Fibroblast of lung (primary cell): ENCODE measurements at regions not wholly inside any gene's neighbourhood (a gene's known extent, or its start where the extent isn't known, plus 50 kb on each side); places are given as distances from the start of the nearest gene placed in this dataset.

Experiments
- DNase-seq, 2 donors: peaks; one replicate each; pipeline versions ENCODE4 v3.0.0 to v3.0.0-alpha.2; 2010; ENCODE audit warnings: low read depth in 2 of 2
- H2AFZ ChIP-seq: 2 replicates; pipeline ENCODE4 v1.5.1; 2012; ENCODE audit warnings: low read length, control low read depth, inconsistent platforms
- H3K27ac ChIP-seq: 2 replicates; pipeline ENCODE4 v1.5.1; 2011; ENCODE audit warnings: low read length, control low read depth; ENCODE audit not compliant: insufficient read depth
- H3K27me3 ChIP-seq: 2 replicates; pipeline ENCODE4 v1.5.1; 2011; ENCODE audit warnings: mild to moderate bottlenecking, low read length; ENCODE audit not compliant: control insufficient read depth, insufficient read depth
- H3K36me3 ChIP-seq: 2 replicates; pipeline ENCODE4 v1.5.1; 2011; ENCODE audit warnings: low read length; ENCODE audit not compliant: control insufficient read depth, insufficient read depth
- H3K4me1 ChIP-seq: 2 replicates; pipeline ENCODE4 v1.5.1; 2011; ENCODE audit warnings: low read length; ENCODE audit not compliant: control insufficient read depth, insufficient read depth; ENCODE audit errors: extremely low read depth
- H3K4me2 ChIP-seq: 2 replicates; pipeline ENCODE4 v1.5.1; 2011; ENCODE audit warnings: low read length, control low read depth; ENCODE audit not compliant: insufficient read depth; ENCODE audit errors: extremely low read depth
- H3K4me3 ChIP-seq, 4 experiments: fragments of 200-600 bp in 1 of 4; sonication (generic) in 1 of 4; replicated peaks in 1 of 4; 2 replicates each; pipeline ENCODE4 v1.5.1; 2011 to 2016; ENCODE audit warnings: low read length in 4 of 4, low read depth in 3 of 4, mild to moderate bottlenecking in 3 of 4, control low read depth in 2 of 4, inconsistent platforms in 1 of 4, mixed read lengths in 1 of 4; ENCODE audit not compliant: insufficient read depth in 1 of 4; ENCODE audit errors: control extremely low read depth in 1 of 4
- H3K79me2 ChIP-seq: 2 replicates; pipeline ENCODE4 v1.5.1; 2012; ENCODE audit warnings: mild to moderate bottlenecking, low read length, inconsistent platforms; ENCODE audit not compliant: control insufficient read depth, insufficient read depth
- H3K9ac ChIP-seq: 2 replicates; pipeline ENCODE4 v1.5.1; 2011; ENCODE audit warnings: mild to moderate bottlenecking, low read length, control low read depth; ENCODE audit not compliant: insufficient read depth
- H3K9me3 ChIP-seq: 2 replicates; pipeline ENCODE4 v1.5.1; 2012; ENCODE audit warnings: low read depth, low read length; ENCODE audit not compliant: control insufficient read depth, insufficient read depth
- H4K20me1 ChIP-seq: 2 replicates; pipeline ENCODE4 v1.5.1; 2011; ENCODE audit warnings: low read length; ENCODE audit not compliant: control insufficient read depth, insufficient read depth; ENCODE audit errors: extremely low read depth
- CTCF ChIP-seq, 2 donors: IDR thresholded peaks in 1 of 2; conservative IDR thresholded peaks in 1 of 2; 1 replicate in 1 of 2; 2 replicates in 1 of 2; pipeline ENCODE4 v1.5.1; 2011 to 2012; ENCODE audit warnings: low read length in 2 of 2, control low read depth in 1 of 2, inconsistent platforms in 1 of 2, low read depth in 1 of 2, mild to moderate bottlenecking in 1 of 2
- EZH2 ChIP-seq: IDR thresholded peaks from 2 replicates; pipeline ENCODE4 v1.5.1; 2012; ENCODE audit warnings: low read length, control low read depth, mild to moderate bottlenecking; ENCODE audit errors: missing control alignments

- H3K27me3 ChIP-seq, result no peaks in the 10 kb centered on the region
- H3K4me2 ChIP-seq, result no peak overlapping the region
- H2AFZ ChIP-seq, result no peak overlapping the region
- no peaks in the 10 kb centered on the region for H3K79me2 ChIP-seq
- no peaks in the 10 kb centered on the region for H4K20me1 ChIP-seq
- no peaks in the 10 kb centered on the region for H3K36me3 ChIP-seq
- H3K4me3 ChIP-seq, result no peak overlapping the region
- H3K27ac ChIP-seq, result no peak overlapping the region
- peak in 1 of 2 donors; percentile 78 for DNase-seq
- TF ChIP-seq CTCF (conservative IDR thresholded peaks at IDR 0.05 in 1 of 2, IDR thresholded peaks at IDR 0.05 in 1 of 2; ENCODE audit: low read depth in 1 of 2, low read length in 2 of 2) (no peak), EZH2 (no peak)
- no peaks in the 10 kb centered on the region for H3K4me1 ChIP-seq
- H3K9me3 ChIP-seq, result no peaks in the 10 kb centered on the region
- no peak overlapping the region for H3K9ac ChIP-seq
Observed at GRCh38 chr22:48428631-48429371, 1398.9 kb downstream of the BRD1 start.

DNA sequence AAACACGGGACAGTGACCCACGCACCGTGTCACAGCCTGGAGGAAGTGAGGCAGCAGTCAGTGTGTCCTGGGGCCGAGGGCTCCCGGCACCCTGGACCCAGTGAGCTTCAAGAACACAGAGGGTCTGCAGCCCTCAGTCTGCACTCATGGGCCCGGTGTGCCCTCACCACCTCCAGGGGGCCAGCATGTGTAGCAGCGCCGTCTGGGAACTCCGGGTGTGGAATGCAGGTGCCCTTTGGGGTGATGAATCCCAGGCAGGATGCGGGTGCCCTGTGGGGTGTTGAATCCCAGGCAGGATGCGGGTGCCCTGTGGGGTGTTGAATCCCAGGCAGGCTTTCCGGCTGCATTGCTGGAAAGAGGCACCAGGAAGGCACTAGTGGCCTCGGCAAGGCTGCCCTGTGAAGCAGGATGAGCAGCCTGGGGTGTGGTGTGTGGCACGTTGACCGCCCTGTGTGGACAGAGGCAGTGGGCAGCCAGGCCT, 1399.9 kb downstream of the BRD1 start:
- H3K9ac ChIP-seq, result no peak overlapping the region
- no peak for DNase-seq
- no peak overlapping the region for H2AFZ ChIP-seq
- no peak overlapping the region for H3K4me2 ChIP-seq
- no peak overlapping the region for H3K27ac ChIP-seq
- H3K9me3 ChIP-seq, result no peaks in the 10 kb centered on the region
- no peak for TF ChIP-seq CTCF (conservative IDR thresholded peaks at IDR 0.05 in 1 of 2, IDR thresholded peaks at IDR 0.05 in 1 of 2; ENCODE audit: low read depth in 1 of 2, low read length in 2 of 2)
- no peak for TF ChIP-seq EZH2
- no peaks in the 10 kb centered on the region for H3K36me3 ChIP-seq
- H3K4me3 ChIP-seq, result no peak overlapping the region
- no peaks in the 10 kb centered on the region for H3K4me1 ChIP-seq
- no peaks in the 10 kb centered on the region for H3K79me2 ChIP-seq
- H4K20me1 ChIP-seq, result no peaks in the 10 kb centered on the region
- no peaks in the 10 kb centered on the region for H3K27me3 ChIP-seq

DNA sequence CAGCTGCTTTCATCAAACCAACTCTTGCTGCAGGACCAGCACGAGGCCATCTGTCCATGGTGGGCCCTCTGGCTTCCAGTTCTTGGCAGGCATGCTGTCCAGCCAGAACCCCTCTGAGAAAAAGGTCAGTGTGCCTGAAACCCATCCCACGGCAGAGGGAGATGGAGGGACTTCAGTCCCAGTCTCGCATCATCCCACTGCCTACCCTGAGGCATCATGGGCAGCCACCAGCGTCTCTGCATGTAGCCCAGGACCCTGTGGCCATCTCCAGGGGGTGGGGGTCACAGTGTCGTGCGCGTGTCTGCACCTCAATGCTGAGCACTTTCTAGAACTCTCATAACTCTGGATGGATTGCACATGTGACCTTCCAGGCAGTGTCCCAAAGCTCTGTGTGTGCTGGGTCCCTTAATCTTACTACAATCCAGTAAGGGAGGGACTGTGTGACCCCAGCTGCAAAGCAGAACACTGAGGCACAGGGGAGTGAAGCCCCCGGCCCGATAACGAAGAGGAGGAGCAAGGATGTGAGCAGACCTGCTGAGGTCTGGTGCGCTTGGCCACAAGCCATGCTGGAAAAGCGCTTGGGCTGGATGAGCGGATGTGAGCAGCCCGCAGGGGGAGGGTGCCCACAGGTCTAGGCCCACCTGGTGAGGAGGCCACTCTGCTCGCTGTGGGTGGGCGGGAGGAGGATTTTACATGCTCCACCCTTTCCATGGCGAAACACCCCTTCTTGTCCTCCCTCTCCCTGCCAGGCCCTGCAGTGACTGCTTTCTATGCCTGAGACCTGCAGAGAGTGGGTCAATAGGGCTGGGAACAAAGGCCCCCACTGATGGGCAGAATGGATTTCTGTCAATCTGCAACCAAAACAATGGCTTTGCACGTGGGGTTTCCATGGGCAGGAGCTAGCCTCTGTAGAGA, 1401.0 kb downstream of the BRD1 start:
- no peak overlapping the region for H3K4me2 ChIP-seq
- H3K27ac ChIP-seq, result no peak overlapping the region
- H3K4me1 ChIP-seq, result no peaks in the 10 kb centered on the region
- no peaks in the 10 kb centered on the region for H3K36me3 ChIP-seq
- no peak overlapping the region for H3K9ac ChIP-seq
- H3K79me2 ChIP-seq, result no peaks in the 10 kb centered on the region
- H3K9me3 ChIP-seq, result no peaks in the 10 kb centered on the region
- H4K20me1 ChIP-seq, result no peaks in the 10 kb centered on the region
- no peak for DNase-seq
- no peaks in the 10 kb centered on the region for H3K27me3 ChIP-seq
- H3K4me3 ChIP-seq, result no peak overlapping the region
- no peak overlapping the region for H2AFZ ChIP-seq
- no peak for TF ChIP-seq EZH2
- no peak for TF ChIP-seq CTCF (conservative IDR thresholded peaks at IDR 0.05 in 1 of 2, IDR thresholded peaks at IDR 0.05 in 1 of 2; ENCODE audit: low read depth in 1 of 2, low read length in 2 of 2)
